Calu3 (cell line): ENCODE measurements at regions not wholly inside any gene's neighbourhood (a gene's known extent, or its start where the extent isn't known, plus 50 kb on each side); places are given as distances from the start of the nearest gene placed in this dataset.

Experiments used
- BruUV-seq: library from RNA; stranded (reverse); fragments of 400-500 nt; replicated peaks from 2 replicates; lab custom pipeline; 2021; lab: Mats Ljungman, UMichigan
- CTCF ChIA-PET: fragments of 300-600 bp; sonication (Branson Sonifier 250); formaldehyde crosslinking; loops from one replicate; lab custom pipeline; 2022; ENCODE audit warnings: antibody characterized with exemption; lab: Charles Lee
- DNase-seq: peaks from one replicate; pipeline ENCODE4 v3.0.0; 2022
- H3K27ac Mint-ChIP-seq: one replicate; pipeline ENCODE4 v1.8.0; 2022; ENCODE audit warnings: mixed read lengths; ENCODE audit not compliant: unreplicated experiment
- H3K27me3 Mint-ChIP-seq: one replicate; pipeline ENCODE4 v1.8.0; 2022; ENCODE audit warnings: mixed read lengths; ENCODE audit not compliant: unreplicated experiment
- H3K36me3 Mint-ChIP-seq: one replicate; pipeline ENCODE4 v1.8.0; 2022; ENCODE audit warnings: mild to moderate bottlenecking, moderate library complexity, mixed read lengths; ENCODE audit not compliant: insufficient read depth, unreplicated experiment
- H3K4me1 Mint-ChIP-seq: one replicate; pipeline ENCODE4 v1.8.0; 2022; ENCODE audit warnings: mild to moderate bottlenecking, low read depth, mixed read lengths; ENCODE audit not compliant: unreplicated experiment
- H3K4me3 Mint-ChIP-seq: one replicate; pipeline ENCODE4 v1.8.0; 2022; ENCODE audit warnings: mild to moderate bottlenecking, low read depth, moderate library complexity, mixed read lengths; ENCODE audit not compliant: unreplicated experiment
- H3K9me3 Mint-ChIP-seq: one replicate; pipeline ENCODE4 v1.8.0; 2022; ENCODE audit warnings: low read depth, mixed read lengths; ENCODE audit not compliant: unreplicated experiment
- intact Hi-C: fragments of 100-400 bp; cut with micrococcal nuclease; formaldehyde crosslinking; loops from one replicate; pipeline ENCODE4 v1.10.0; 2022; ENCODE audit not compliant: unreplicated experiment
- TF ChIP-seq, protein P1 (sequence below): fragments of 200-600 bp; IDR thresholded peaks from one replicate; pipeline ENCODE4 v1.8.0; 2022; ENCODE audit warnings: antibody characterized with exemption; ENCODE audit not compliant: unreplicated experiment

DNA sequence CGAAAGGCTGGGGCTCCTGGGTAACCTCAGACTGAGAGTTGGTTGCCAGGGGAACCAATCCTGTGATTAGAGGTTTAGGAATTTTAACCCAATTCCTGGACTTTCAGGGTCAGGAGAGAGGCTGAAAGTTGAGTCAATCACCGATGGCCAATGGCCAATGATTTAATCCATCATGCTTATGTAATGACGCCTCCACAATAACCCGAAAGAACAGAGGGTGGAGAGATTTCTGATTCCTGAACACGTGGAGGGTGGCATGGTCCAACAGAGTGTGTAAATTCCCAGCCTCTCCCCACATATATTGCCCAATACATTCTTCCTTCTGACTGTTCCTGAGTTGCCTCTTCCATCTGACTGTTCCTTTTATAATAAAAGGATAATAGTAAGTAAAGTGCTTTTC lies 137.2 kb upstream of the CBLB start:
- DNase-seq, result no peak
- no peak overlapping the region for H3K4me3 Mint-ChIP-seq
- no peak overlapping the region for H3K27ac Mint-ChIP-seq
- no peaks in the 10 kb centered on the region for H3K27me3 Mint-ChIP-seq
- H3K4me1 Mint-ChIP-seq, result no peaks in the 10 kb centered on the region
- H3K36me3 Mint-ChIP-seq, result no peaks in the 10 kb centered on the region
- intact Hi-C loops, result no loop called here
- no TSS peak for BruUV-seq
- H3K9me3 Mint-ChIP-seq, result no peaks in the 10 kb centered on the region
- CTCF ChIA-PET, result no interaction called here
- TF ChIP-seq, protein P1, sequence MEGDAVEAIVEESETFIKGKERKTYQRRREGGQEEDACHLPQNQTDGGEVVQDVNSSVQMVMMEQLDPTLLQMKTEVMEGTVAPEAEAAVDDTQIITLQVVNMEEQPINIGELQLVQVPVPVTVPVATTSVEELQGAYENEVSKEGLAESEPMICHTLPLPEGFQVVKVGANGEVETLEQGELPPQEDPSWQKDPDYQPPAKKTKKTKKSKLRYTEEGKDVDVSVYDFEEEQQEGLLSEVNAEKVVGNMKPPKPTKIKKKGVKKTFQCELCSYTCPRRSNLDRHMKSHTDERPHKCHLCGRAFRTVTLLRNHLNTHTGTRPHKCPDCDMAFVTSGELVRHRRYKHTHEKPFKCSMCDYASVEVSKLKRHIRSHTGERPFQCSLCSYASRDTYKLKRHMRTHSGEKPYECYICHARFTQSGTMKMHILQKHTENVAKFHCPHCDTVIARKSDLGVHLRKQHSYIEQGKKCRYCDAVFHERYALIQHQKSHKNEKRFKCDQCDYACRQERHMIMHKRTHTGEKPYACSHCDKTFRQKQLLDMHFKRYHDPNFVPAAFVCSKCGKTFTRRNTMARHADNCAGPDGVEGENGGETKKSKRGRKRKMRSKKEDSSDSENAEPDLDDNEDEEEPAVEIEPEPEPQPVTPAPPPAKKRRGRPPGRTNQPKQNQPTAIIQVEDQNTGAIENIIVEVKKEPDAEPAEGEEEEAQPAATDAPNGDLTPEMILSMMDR, result no peak

- H3K27me3 Mint-ChIP-seq, result no peaks in the 10 kb centered on the region
- intact Hi-C loops, result no loop called here
- DNase-seq, result no peak
- H3K4me3 Mint-ChIP-seq, result no peak overlapping the region
- no peaks in the 10 kb centered on the region for H3K9me3 Mint-ChIP-seq
- H3K36me3 Mint-ChIP-seq, result no peaks in the 10 kb centered on the region
- no peaks in the 10 kb centered on the region for H3K4me1 Mint-ChIP-seq
- no peak overlapping the region for H3K27ac Mint-ChIP-seq
- TF ChIP-seq, protein P1, result no peak
- BruUV-seq, result no TSS peak
- CTCF ChIA-PET, result no interaction called here
These were observed 137.8 kb upstream of the CBLB start for GRCh38 chr3:106006571-106006970.

DNA sequence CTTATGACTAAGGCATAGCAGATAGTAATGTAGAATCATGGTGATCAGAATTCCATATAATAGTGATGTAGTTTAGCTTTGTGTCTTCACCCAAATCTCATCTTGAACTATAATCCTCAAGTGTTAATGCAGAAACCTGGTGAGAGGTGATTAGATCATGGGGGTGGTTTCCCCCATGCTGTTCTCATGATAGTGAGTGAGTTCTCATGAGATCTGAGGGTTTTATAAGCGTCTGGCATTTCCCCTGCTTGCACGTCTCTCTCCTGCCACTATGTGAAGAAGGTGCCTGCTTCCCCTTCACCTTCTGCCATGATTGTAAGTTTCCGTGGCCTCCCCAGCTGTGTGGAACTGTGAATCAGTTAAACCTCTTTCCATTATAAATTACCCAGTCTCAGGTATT lies 138.7 kb upstream of the CBLB start:
- H3K9me3 Mint-ChIP-seq, result no peaks in the 10 kb centered on the region
- intact Hi-C loops, result no loop called here
- CTCF ChIA-PET, result no interaction called here
- H3K27ac Mint-ChIP-seq, result no peak overlapping the region
- no peak overlapping the region for H3K4me3 Mint-ChIP-seq
- DNase-seq, result no peak
- TF ChIP-seq, protein P1, result no peak
- no peaks in the 10 kb centered on the region for H3K27me3 Mint-ChIP-seq
- no TSS peak for BruUV-seq
- no peaks in the 10 kb centered on the region for H3K36me3 Mint-ChIP-seq
- no peaks in the 10 kb centered on the region for H3K4me1 Mint-ChIP-seq

DNA sequence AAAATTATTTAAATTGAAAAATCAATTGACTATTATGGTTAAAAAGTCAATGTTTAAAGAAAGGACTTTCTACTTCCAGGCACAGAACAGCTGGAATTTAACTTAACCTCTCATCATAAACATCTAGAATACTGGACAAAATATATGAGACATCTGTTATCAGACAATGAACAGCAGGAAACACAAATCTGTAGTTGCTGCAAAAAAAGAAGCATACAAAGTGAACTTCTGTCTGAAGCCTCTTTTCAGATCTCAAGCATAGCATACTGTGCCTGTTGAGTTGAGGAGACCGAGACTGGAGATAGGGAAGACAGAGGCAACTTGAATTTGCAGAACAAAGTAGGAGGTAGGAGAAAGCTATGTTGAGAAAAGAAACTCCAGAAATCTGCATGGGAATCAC lies 140.0 kb upstream of the CBLB start:
- H3K4me3 Mint-ChIP-seq, result no peak overlapping the region
- CTCF ChIA-PET, result no interaction called here
- no peaks in the 10 kb centered on the region for H3K4me1 Mint-ChIP-seq
- no TSS peak for BruUV-seq
- intact Hi-C loops, result no loop called here
- DNase-seq, result no peak
- no peaks in the 10 kb centered on the region for H3K27me3 Mint-ChIP-seq
- H3K27ac Mint-ChIP-seq, result no peak overlapping the region
- TF ChIP-seq, protein P1, result no peak
- no peaks in the 10 kb centered on the region for H3K36me3 Mint-ChIP-seq
- no peaks in the 10 kb centered on the region for H3K9me3 Mint-ChIP-seq

- H3K4me1 Mint-ChIP-seq, result no peaks in the 10 kb centered on the region
- no peak overlapping the region for H3K4me3 Mint-ChIP-seq
- TF ChIP-seq, protein P1, result no peak
- intact Hi-C loops, result no loop called here
- CTCF ChIA-PET, result no interaction called here
- no peak for DNase-seq
- BruUV-seq, result no TSS peak
- no peaks in the 10 kb centered on the region for H3K27me3 Mint-ChIP-seq
- H3K36me3 Mint-ChIP-seq, result no peaks in the 10 kb centered on the region
- no peaks in the 10 kb centered on the region for H3K9me3 Mint-ChIP-seq
- H3K27ac Mint-ChIP-seq, result no peak overlapping the region
These were observed 142.0 kb upstream of the CBLB start for GRCh38 chr3:106010829-106011228.
